GM19467 (cell line): ENCODE measurements at regions not wholly inside any gene's neighbourhood (a gene's known extent, or its start where the extent isn't known, plus 50 kb on each side); places are given as distances from the start of the nearest gene placed in this dataset.
A peak's percentile ranks its signal among the peaks of the same experiment; 100 is the strongest.
"Not testable (repeated sequence)": the region's sequence is repeated elsewhere in the genome, so short reads cannot be mapped to it uniquely, and the experiment has no call there.

Experiments used
- ATAC-seq: cut with Tn5 transposase; IDR thresholded peaks from one replicate; pipeline ENCODE4 v1.9.1; 2021; ENCODE audit warnings: mild to moderate bottlenecking, moderate library complexity; ENCODE audit not compliant: unreplicated experiment

DNA sequence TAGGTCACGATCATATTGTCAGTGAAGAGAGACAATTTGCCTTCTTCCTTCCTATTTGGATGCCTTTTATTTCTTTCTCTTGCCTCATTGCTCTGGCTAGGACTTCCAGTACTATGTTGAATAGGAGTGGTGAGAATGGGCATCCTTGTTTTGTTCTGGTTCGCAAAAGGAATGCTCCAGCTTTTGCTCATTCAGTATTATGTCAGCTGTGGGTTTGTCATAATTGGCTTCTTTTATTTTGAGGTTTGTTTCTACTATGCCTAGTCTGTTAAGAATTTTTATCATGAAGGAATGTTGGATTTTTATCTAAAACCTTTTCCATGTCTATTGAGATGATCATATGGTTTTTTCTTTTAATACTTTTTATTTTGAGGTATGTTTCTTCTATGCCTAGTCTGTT, 152.3 kb upstream of the MAD2L1 start:
- ATAC-seq: no peak

DNA sequence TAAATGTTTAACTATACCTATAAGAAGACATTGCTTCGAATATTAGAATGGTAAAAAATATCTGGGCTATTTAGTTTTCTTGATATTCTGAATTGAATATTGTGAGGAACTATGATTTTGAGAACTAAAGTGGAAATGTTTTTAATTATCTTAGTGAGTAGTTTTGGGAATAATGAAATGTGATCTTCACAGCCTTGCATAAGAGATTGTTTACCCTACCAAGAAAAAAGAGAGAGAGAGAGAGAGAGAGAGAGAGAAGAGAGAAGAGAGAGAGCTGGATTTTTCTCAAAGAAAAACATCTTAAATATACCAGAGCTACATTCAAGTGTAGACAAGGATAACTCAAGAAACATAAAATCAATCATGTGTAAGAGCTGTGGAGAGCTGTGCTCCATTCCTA, 148.7 kb upstream of the MAD2L1 start:
- no peak for ATAC-seq

DNA sequence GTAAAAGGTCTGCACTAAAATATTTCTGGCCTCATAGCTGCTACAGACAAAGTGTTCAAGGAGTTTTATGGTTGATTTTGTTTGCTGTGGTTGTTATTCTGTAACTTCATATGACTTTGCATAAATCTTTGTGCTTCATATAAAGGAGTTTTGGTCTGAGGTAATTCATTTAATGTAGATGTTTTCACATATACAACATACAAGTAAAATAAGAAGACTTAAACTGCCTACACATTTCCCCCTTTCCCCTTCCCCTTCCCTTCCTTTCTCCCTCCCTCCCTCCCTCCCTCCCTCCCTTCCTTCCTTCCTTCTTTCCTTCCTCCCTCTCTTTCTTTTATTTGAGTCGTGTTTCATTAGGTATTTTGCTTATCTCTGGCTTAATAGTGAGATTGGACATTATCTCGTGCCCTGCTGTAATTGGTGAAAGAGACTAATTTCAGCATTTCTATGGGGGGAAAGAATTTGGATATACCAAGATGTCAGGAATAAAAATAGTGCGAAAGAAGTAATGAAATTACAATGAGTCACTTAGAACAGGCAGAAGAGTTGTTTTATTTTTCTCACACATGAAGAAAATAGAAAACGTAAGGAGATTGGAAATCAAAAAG, 144.9 kb upstream of the MAD2L1 start:
- no peak for ATAC-seq

DNA sequence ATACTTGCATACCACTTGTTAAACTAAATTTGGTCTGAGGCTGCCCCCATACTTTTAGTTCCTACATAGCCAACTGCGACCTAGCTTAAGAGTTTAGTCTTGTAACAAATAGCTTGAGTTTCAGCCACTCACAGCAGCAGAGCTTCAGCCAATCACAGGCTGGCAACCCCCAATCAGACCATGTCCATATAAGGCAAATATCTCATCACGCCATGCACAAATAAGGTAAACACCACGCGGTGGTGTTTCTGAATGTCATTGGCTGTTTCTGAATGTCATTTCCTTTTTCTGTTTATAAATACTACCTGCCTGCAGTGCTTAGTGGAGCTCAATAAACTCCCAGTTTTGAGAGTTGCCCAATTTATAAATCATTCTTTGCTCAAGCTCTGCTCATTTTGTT, 143.1 kb upstream of the MAD2L1 start:
- no peak for ATAC-seq

DNA sequence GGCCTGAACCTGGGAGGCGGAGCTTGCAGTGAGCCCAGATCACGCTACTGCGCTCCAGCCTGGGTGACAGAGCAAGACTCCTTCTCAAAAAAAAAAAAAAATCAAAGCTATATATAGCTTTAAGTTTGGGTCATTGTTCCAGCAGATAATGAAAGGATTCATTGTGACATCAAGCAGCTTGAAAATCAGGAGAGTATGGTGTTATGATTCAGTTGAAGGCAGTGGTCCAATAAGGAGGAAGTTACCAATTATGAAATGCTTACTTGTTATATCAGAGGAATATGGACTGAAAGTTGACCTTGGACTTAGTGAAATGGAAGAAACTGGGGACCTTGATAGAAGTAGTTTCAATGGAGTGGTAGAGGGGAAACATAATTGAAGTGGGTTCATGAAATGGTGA, 140.4 kb upstream of the MAD2L1 start:
- ATAC-seq: no peak

DNA sequence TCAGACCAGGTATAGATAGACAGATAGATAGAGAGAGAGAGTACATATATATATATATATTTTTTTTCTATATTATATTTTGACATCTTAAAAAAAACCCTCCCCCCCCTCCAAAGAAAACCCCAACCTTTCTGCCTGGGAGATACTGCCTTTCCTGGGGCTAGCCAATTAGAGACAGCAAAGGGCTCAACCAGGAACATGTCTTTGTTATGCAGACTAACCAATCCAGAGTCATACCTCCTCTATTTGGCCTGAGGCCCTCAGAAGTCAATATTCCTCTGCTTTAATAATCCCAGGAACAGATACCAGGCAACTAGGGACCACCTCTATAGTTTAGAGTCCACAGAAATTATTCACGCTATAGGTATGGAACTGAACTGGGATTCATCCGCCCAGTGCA, 135.6 kb upstream of the MAD2L1 start:
- no peak for ATAC-seq

DNA sequence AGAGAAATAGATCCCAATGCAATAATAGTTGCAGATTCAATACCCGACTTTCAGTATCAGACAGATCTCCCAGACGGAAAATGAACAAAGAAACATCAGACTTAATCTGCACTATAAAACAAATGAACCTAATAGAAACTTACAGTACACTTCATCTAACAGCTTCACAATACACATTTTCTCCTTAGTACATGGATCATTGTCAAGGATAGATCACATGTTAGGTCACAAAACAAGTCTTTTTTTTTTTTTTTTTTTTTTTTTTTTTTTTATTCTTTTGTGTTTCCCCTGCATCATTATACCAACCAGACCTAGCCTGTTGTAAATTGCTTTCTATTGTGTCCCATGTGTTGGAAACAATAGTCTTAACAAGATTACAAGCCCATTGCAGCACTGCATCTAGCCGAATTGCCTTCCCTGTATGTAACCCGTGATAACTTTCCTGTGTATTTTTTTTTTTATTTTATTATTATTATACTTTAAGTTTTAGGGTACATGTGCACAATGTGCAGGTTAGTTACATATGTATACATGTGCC, 134.0 kb upstream of the MAD2L1 start:
- not testable (repeated sequence) for ATAC-seq

DNA sequence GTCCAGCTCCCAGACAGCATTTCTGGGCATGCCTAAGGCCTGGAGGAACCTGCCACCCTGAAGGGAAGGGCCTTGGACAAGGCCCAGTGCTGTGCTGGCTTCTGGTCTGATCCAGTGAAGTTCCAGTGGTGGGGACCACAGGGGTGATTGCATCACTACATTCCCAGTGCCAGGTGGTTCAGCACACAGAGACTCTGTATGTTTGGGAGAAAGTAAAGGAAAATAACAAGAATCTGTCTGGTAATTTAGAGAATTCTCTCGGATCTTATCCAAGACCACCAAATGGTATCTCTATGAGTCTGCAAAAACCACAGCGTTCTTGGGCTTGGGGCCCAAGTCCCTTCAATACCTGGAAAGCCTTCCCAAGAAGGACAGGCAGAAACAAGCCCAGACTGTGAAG, 131.8 kb upstream of the MAD2L1 start:
- no peak for ATAC-seq

DNA sequence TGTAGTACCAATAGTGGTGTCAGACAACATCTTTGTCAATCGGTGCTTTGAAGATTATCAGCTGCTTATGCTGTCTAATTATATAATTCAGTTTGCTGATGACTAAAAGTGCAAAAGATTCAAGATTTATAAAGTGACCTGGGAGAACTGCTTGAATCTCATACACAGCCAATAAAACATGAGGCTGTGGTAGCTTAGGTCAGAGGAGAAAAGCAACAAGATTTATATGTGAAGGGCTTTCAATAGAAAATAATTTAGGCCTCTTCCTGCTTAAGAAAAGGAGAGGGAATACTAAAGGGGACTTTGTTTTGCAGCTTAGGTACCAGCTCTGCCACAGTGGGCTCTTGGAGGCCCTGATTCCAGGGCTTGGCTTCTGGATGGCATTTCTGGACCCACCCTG, 111.0 kb upstream of the MAD2L1 start:
- no peak for ATAC-seq

DNA sequence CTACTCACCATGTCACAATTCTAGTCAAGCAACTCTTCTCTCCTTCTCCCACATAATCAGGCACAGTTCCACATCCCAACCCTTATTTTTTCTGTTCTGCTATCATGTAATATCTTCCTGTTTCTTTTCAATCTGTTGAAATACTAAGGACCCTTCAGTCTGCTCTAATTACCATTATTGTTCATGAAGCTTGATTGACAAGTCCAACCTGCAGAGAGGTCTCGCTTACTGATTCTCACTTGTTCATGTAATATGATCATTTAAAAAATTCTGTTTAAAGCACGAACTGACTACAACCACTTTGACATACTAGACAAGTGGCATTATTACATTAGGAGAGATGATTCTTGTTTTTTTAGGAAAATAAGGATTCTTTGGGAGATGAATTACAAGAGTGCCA, 108.6 kb upstream of the MAD2L1 start:
- no peak for ATAC-seq

DNA sequence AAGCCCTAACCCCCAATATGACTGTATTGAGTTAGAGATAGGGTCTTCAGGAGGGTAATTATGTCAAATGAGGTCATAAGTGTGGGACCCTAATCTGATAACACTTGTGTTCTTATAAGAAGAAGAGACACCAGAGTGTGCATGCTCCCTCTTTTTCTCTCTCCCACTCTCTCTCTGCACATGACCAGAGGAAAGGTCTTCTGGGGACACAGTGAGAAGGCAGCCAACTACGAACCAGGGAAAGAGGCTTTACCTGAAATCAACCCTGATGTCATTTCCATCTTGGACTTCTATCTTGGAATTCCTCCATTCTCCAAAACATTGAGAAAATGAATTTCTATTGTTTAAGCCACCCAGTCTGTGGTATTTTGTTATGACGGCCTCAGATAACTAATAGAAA, 97.2 kb upstream of the MAD2L1 start:
- no peak for ATAC-seq

DNA sequence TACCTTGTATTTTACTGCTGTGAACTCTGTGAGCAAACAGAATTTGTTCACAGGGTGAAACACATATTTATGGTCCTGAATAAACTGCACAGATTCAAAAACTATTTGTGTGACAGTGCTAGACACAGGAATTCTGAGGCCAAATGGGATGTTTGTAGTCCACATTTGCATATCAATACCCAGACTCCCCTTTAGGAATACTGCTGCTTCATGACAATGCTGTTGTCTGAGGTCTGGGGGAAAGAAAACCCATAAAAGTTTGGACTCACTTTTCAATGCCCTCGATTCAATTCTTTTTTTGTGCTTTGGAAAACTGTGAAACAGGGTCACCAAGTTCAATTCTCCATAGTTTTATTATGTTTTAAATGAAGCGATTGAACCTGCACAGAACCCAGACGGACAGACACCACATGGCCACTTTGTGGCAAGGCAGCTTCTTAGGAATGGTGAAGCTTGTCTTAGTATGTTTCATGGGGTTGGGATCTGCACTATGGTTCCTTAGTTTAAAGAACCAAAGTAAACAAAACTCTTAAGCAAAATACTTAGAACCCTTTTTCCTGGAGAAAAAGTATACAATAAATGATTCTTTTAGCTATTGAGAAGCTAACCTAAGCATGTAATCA, 92.3 kb upstream of the MAD2L1 start:
- no peak for ATAC-seq

DNA sequence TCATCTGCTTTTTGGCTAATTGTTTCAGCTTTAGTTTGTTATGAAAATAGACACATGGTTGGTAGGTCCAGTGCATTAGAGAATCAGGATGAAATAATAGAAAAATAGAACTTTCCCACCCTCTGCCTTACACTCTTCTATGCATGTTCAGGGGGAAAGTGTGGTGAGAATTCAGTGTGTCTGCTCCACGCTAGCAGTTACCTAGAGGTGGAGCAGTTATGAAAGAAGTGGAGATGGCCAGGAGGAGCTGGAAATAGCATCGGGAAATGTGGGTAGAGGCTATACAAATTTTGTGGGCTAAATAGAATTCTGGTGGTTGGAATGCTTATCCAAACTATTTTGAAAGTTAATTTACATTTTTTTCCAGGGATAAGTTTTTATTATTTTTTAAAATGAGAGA, 91.4 kb upstream of the MAD2L1 start:
- no peak for ATAC-seq

DNA sequence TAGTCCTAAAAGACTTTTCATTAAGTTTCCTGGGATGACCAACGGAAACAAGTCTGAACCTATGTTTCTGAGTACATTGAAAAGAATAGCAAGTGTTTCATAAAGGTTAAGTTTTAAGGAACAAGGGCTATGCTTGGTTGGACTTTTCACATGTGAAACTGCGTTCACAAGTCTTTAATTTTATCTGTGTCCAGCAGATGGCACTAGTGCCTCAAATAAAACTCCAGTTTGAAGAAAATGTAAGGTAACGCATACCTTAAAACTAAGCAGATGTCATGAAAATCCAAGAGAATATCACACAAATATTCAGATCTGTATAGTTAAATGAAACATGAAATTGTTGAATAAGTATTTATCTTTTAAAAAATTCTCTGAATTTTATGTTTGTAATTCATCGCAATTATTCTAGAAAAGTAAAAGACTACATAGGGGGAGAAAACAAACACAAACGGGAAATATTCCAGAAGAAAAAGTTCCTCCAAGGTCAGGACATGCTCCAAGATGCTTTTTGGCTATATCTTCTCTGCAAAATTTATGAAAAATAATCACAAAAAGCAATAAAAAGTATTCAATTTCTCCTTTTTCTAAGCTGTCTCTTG, 89.6 kb upstream of the MAD2L1 start:
- peak; percentile 59 for ATAC-seq

DNA sequence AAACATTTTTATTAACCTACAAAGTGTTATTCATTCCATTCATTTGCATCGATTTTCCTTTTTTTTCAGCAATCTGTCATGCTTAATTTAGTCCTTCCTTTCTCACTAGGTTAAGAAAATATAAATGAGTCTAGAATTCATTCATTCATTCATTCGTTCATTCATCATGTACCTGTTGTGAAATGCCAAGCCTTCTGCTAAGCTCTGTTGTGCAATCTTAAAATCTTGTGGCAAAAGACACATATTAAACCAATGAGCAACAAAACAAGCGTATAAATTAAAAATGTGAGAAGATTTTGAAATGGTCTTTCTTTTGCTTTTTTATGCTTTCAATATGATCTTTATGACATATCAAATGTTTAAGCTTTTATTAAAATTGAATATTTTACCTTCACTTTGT, 88.6 kb upstream of the MAD2L1 start:
- no peak for ATAC-seq

DNA sequence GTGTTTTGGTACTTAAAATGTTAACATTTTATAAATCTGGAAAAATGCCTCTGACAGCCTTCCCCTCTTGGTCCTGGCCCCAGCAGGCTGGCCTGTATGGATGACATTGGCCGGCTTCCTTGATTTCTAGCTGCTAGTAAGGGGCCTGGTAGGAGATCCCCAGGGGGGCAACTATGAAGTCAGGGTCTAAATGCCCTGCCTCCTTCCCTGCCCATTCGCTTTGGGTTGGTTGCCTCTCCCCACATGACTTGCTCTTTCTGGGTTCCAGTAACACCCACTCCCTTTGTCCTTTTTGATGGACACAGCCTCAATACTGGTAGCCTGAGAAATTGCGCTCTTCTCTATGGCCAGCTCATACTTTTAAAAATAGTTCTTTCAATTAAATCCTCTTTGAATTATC, 78.0 kb upstream of the MAD2L1 start:
- no peak for ATAC-seq

DNA sequence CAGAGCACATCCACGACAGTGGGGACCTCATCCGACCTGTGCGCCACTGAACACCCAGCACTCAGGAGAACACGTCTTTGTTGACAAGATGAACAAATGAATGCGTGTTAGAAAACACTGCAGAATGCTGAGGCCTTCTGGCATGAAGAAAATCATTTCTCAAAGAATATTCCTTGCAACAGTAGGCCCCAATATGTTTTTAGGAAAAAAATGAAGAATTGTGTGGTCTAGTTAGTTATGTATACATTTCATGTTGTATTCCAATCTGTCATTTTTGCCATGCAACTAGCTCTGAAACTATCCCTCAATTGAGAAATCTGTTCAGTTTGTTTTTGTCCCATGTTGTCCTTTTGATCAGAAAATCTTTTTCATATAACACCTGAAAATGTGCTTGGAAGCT, 77.4 kb upstream of the MAD2L1 start:
- ATAC-seq: no peak

DNA sequence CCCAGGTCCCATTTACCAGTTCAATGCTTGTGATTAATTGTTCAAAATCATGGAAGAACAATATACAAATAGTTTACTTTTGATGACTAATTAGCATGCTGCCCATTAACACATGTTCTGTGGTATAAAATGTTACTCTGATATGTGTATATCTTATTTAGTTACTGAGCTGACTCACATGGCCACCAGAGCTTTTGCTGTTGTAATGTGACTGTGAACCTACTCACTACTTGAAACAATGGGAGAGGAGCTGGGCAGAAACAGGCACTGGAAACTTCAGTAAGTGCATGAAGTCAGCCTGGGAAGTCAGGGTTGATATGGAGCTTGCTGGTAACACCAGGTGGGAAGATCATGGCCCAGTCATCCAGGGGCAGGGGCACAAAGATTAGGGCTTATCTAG, 72.7 kb upstream of the MAD2L1 start:
- no peak for ATAC-seq

DNA sequence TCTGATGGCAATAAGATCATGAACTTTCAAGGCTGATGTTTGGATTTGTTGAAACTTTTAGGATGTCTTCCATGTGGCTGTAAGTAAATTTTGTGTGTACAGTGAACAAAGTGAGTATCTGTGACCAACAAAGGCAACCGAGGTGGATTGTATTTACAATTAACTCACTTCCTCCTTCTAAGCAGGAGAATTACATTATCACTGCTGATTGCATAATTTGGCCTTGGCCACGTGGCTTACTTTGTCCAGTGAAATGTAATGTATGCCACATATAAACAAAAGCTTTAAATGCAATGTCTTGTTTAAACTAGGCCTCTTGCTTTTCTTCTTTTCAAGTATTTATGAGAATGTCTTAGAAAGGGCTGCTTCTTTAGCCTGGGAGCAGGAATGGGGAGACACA, 66.3 kb upstream of the MAD2L1 start:
- ATAC-seq: no peak

DNA sequence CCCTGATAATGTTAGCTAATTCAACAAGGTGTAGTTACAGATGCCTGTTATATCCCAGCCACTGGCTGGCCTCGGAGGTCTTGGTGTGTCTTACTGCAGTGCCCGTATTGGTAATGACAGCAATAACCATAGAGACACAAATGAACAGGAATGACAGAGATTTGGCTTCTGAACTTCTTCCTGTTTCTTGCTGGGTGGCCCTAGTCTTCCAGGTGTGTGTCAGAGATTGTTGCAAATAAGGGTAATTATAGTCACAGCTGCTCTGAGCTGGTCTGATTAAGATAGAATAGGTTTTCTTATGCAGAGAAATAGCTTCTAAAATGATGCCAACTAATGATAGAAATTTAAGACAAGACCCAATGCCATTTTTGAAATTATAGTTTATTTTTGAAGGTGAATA, 64.1 kb upstream of the MAD2L1 start:
- no peak for ATAC-seq
